ENCODE measurements at regions not wholly inside any gene's neighbourhood (a gene's known extent, or its start where the extent isn't known, plus 50 kb on each side); places are given as distances from the start of the nearest gene placed in this dataset.

GRCh38 chr7:156545979-156546378, 94.6 kb upstream of the RNF32 start:
- Histone ChIP-seq H3K4me3 (ENCODE audit: low read depth in 1 of 3, low read length in 3 of 3) (no peak overlapping the region), H3K9me3 (ENCODE audit: control insufficient read depth in 4 of 4, low read length in 3 of 4) (no peaks in the 10 kb centered on the region), H3K27ac (ENCODE audit: low read depth in 1 of 2, low read length in 2 of 2) (no peak overlapping the region), H3K4me1 (ENCODE audit: control insufficient read depth in 4 of 4, insufficient read depth in 4 of 4, low read length in 3 of 4) (peaks cover 0 to 6% (median 3%) of the 10 kb centered on the region in 4 donors), H3K27me3 (ENCODE audit: control insufficient read depth in 4 of 4, insufficient read depth in 4 of 4, low read length in 3 of 4) (no peaks in the 10 kb centered on the region), H3K36me3 (ENCODE audit: control insufficient read depth in 4 of 4, insufficient read depth in 3 of 4, low read depth in 1 of 4, low read length in 3 of 4) (no peaks in the 10 kb centered on the region), H3K9ac (ENCODE audit: low read depth in 1 of 2, low read length in 2 of 2) (no peak overlapping the region)
- TF ChIP-seq, protein P1, sequence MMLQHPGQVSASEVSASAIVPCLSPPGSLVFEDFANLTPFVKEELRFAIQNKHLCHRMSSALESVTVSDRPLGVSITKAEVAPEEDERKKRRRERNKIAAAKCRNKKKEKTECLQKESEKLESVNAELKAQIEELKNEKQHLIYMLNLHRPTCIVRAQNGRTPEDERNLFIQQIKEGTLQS (IDR thresholded peaks at IDR 0.05) = no peak
- TF ChIP-seq MAX (IDR thresholded peaks at IDR 0.05) (no peak), TAF1 (conservative IDR thresholded peaks at IDR 0.05) (no peak), JUND (IDR thresholded peaks at IDR 0.05) (no peak), SP1 (IDR thresholded peaks at IDR 0.05) (no peak), RAD21 (IDR thresholded peaks at IDR 0.05) (no peak), FOXA2 (IDR thresholded peaks at IDR 0.05) (no peak), FOXA1 (IDR thresholded peaks at IDR 0.05) (no peak), NR2F2 (IDR thresholded peaks at IDR 0.05) (no peak), GABPA (IDR thresholded peaks at IDR 0.05 in 1 of 2, conservative IDR thresholded peaks at IDR 0.05 in 1 of 2) (no peak), EGR1 (IDR thresholded peaks at IDR 0.05; ENCODE audit: low read depth in 2 of 2) (no peak)
- TF ChIP-seq, protein P2, sequence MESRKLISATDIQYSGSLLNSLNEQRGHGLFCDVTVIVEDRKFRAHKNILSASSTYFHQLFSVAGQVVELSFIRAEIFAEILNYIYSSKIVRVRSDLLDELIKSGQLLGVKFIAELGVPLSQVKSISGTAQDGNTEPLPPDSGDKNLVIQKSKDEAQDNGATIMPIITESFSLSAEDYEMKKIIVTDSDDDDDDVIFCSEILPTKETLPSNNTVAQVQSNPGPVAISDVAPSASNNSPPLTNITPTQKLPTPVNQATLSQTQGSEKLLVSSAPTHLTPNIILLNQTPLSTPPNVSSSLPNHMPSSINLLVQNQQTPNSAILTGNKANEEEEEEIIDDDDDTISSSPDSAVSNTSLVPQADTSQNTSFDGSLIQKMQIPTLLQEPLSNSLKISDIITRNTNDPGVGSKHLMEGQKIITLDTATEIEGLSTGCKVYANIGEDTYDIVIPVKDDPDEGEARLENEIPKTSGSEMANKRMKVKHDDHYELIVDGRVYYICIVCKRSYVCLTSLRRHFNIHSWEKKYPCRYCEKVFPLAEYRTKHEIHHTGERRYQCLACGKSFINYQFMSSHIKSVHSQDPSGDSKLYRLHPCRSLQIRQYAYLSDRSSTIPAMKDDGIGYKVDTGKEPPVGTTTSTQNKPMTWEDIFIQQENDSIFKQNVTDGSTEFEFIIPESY (IDR thresholded peaks at IDR 0.05) = no peak
- 85% methylated on average over 9 of the region's 9 CpGs for WGBS
- no peak for DNase-seq (ENCODE audit: low spot score)

DNA sequence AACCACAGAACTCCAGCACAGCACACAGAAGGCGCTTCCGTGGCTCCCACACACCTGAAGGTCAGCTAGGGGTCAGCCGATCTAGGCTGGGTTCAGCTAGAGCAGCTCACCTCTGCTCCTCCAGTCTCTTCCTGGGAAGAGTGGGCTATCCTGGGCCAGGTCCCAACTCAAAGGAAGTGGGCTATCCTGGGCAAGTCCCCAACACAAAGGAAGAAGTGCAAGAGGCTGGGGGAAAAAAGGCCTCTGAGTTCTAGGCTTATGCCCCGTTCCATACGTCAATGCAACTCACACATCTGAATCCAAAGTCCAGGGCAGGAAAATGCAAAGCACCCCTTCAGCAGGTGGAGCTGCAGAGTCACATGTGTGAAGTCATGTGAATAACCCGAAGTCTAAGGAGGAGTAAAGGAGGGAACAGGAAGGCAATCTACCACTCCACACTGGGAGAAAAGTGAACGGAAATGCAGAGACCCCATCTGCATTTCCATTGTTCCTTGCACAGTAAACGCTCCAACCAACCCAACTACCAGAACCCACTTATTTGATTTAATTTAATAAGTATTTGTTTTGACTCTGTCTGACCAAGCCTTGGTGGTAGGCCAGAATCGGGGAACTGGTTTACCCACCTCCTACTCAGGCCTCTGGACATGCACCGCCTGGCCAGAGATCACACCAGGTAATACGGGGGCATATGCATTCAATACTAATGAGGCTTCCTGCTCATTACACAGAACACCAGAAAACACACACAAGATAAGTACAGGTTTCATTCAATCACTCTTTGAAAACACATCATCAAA, 95.5 kb upstream of the RNF32 start:
- Histone ChIP-seq H3K9ac (ENCODE audit: low read depth in 1 of 2, low read length in 2 of 2) (no peak overlapping the region), H3K36me3 (ENCODE audit: control insufficient read depth in 4 of 4, insufficient read depth in 3 of 4, low read depth in 1 of 4, low read length in 3 of 4) (no peaks in the 10 kb centered on the region), H3K4me3 (ENCODE audit: low read depth in 1 of 3, low read length in 3 of 3) (no peak overlapping the region), H3K27ac (ENCODE audit: low read depth in 1 of 2, low read length in 2 of 2) (no peak overlapping the region), H3K4me1 (ENCODE audit: control insufficient read depth in 4 of 4, insufficient read depth in 4 of 4, low read length in 3 of 4) (peaks cover 0 to 6% (median 3%) of the 10 kb centered on the region in 4 donors), H3K27me3 (ENCODE audit: control insufficient read depth in 4 of 4, insufficient read depth in 4 of 4, low read length in 3 of 4) (no peaks in the 10 kb centered on the region), H3K9me3 (ENCODE audit: control insufficient read depth in 4 of 4, low read length in 3 of 4) (no peaks in the 10 kb centered on the region)
- 73% methylated on average over 11 of the region's 11 CpGs for WGBS
- no peak for DNase-seq (ENCODE audit: low spot score)
- TF ChIP-seq HNF4G (IDR thresholded peaks at IDR 0.05) = peak; percentile 65
- peak; percentile 51 for TF ChIP-seq SP1 (IDR thresholded peaks at IDR 0.05)
- TF ChIP-seq, protein P1 (IDR thresholded peaks at IDR 0.05) = no peak
- TF ChIP-seq MAX (IDR thresholded peaks at IDR 0.05) = peak; percentile 58
- TF ChIP-seq FOXA2 (IDR thresholded peaks at IDR 0.05) = no peak
- no peak for TF ChIP-seq EGR1 (IDR thresholded peaks at IDR 0.05; ENCODE audit: low read depth in 2 of 2)
- no peak for TF ChIP-seq FOXA1 (IDR thresholded peaks at IDR 0.05)
- peak; percentile 55 to 57 for TF ChIP-seq RAD21 (IDR thresholded peaks at IDR 0.05)
- no peak for TF ChIP-seq YY1 (IDR thresholded peaks at IDR 0.05)
- no peak for TF ChIP-seq JUND (IDR thresholded peaks at IDR 0.05)
- TF ChIP-seq, protein P2 (IDR thresholded peaks at IDR 0.05) = no peak
- no peak for TF ChIP-seq NR2F2 (IDR thresholded peaks at IDR 0.05)
- TF ChIP-seq, protein P3, sequence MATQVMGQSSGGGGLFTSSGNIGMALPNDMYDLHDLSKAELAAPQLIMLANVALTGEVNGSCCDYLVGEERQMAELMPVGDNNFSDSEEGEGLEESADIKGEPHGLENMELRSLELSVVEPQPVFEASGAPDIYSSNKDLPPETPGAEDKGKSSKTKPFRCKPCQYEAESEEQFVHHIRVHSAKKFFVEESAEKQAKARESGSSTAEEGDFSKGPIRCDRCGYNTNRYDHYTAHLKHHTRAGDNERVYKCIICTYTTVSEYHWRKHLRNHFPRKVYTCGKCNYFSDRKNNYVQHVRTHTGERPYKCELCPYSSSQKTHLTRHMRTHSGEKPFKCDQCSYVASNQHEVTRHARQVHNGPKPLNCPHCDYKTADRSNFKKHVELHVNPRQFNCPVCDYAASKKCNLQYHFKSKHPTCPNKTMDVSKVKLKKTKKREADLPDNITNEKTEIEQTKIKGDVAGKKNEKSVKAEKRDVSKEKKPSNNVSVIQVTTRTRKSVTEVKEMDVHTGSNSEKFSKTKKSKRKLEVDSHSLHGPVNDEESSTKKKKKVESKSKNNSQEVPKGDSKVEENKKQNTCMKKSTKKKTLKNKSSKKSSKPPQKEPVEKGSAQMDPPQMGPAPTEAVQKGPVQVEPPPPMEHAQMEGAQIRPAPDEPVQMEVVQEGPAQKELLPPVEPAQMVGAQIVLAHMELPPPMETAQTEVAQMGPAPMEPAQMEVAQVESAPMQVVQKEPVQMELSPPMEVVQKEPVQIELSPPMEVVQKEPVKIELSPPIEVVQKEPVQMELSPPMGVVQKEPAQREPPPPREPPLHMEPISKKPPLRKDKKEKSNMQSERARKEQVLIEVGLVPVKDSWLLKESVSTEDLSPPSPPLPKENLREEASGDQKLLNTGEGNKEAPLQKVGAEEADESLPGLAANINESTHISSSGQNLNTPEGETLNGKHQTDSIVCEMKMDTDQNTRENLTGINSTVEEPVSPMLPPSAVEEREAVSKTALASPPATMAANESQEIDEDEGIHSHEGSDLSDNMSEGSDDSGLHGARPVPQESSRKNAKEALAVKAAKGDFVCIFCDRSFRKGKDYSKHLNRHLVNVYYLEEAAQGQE (IDR thresholded peaks at IDR 0.05) = no peak
- TF ChIP-seq, protein P4, sequence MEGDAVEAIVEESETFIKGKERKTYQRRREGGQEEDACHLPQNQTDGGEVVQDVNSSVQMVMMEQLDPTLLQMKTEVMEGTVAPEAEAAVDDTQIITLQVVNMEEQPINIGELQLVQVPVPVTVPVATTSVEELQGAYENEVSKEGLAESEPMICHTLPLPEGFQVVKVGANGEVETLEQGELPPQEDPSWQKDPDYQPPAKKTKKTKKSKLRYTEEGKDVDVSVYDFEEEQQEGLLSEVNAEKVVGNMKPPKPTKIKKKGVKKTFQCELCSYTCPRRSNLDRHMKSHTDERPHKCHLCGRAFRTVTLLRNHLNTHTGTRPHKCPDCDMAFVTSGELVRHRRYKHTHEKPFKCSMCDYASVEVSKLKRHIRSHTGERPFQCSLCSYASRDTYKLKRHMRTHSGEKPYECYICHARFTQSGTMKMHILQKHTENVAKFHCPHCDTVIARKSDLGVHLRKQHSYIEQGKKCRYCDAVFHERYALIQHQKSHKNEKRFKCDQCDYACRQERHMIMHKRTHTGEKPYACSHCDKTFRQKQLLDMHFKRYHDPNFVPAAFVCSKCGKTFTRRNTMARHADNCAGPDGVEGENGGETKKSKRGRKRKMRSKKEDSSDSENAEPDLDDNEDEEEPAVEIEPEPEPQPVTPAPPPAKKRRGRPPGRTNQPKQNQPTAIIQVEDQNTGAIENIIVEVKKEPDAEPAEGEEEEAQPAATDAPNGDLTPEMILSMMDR (IDR thresholded peaks at IDR 0.05; ENCODE audit: low read depth, low read length, missing input control) = no peak
- TF ChIP-seq TAF1 (conservative IDR thresholded peaks at IDR 0.05) = no peak
- no peak for TF ChIP-seq GABPA (IDR thresholded peaks at IDR 0.05 in 1 of 2, conservative IDR thresholded peaks at IDR 0.05 in 1 of 2)
- peak; percentile 81 to 90 for TF ChIP-seq HNF4A (conservative IDR thresholded peaks at IDR 0.05)
- peak; percentile 22 to 52 for TF ChIP-seq RXRA (IDR thresholded peaks at IDR 0.05)
